GM19397 (cell line): ENCODE measurements at regions not wholly inside any gene's neighbourhood (a gene's known extent, or its start where the extent isn't known, plus 50 kb on each side); places are given as distances from the start of the nearest gene placed in this dataset.
"Not testable (repeated sequence)": the region's sequence is repeated elsewhere in the genome, so short reads cannot be mapped to it uniquely, and the experiment has no call there.

Source experiments
- ATAC-seq: cut with Tn5 transposase; IDR thresholded peaks from one replicate; pipeline ENCODE4 v1.9.1; 2021; ENCODE audit warnings: mild to moderate bottlenecking, moderate library complexity; ENCODE audit not compliant: unreplicated experiment

GRCh38 chr2:120642646-120643045, 93.0 kb upstream of the GLI2 start:
- no peak for ATAC-seq

GRCh38 chr2:120646994-120647393, 88.7 kb upstream of the GLI2 start:
- no peak for ATAC-seq

GRCh38 chr2:120647487-120647886, 88.2 kb upstream of the GLI2 start:
- no peak for ATAC-seq

GRCh38 chr2:120649381-120649780, 86.3 kb upstream of the GLI2 start:
- ATAC-seq = not testable (repeated sequence)

GRCh38 chr2:120650022-120650644, 85.5 kb upstream of the GLI2 start:
- ATAC-seq = no peak

GRCh38 chr2:120651818-120652217, 83.8 kb upstream of the GLI2 start:
- no peak for ATAC-seq

- ATAC-seq = no peak
Measured at GRCh38 chr2:120653046-120653445, 82.6 kb upstream of the GLI2 start.

- no peak for ATAC-seq
Measured at GRCh38 chr2:120653871-120654270, 81.8 kb upstream of the GLI2 start.

- ATAC-seq = no peak
Measured at GRCh38 chr2:120654381-120655134, 81.1 kb upstream of the GLI2 start.

- no peak for ATAC-seq
Measured at GRCh38 chr2:120656273-120656950, 79.3 kb upstream of the GLI2 start.

- ATAC-seq = no peak
Measured at GRCh38 chr2:120658042-120658769, 77.5 kb upstream of the GLI2 start.

GRCh38 chr2:120658770-120659158, 76.9 kb upstream of the GLI2 start:
- ATAC-seq = no peak

- ATAC-seq = no peak
Measured at GRCh38 chr2:120659275-120659977, 76.2 kb upstream of the GLI2 start.

- no peak for ATAC-seq
Measured at GRCh38 chr2:120660056-120660694, 75.5 kb upstream of the GLI2 start.

GRCh38 chr2:120660771-120661459, 74.8 kb upstream of the GLI2 start:
- no peak for ATAC-seq

GRCh38 chr2:120661551-120661950, 74.1 kb upstream of the GLI2 start:
- no peak for ATAC-seq

- ATAC-seq = no peak
Measured at GRCh38 chr2:120662046-120662445, 73.6 kb upstream of the GLI2 start.

GRCh38 chr2:120662746-120663145, 72.9 kb upstream of the GLI2 start:
- ATAC-seq = no peak

GRCh38 chr2:120666433-120666832, 69.2 kb upstream of the GLI2 start:
- no peak for ATAC-seq

- ATAC-seq = no peak
Measured at GRCh38 chr2:120667981-120668380, 67.7 kb upstream of the GLI2 start.
